CD4-positive, CD25-positive, alpha-beta regulatory T cell (primary cell): ENCODE measurements at regions not wholly inside any gene's neighbourhood (a gene's known extent, or its start where the extent isn't known, plus 50 kb on each side); places are given as distances from the start of the nearest gene placed in this dataset.
A peak's percentile ranks its signal among the peaks of the same experiment; 100 is the strongest.

Experiments
- ATAC-seq, 2 donors: fragments of 150-1000 bp; cut with Tn5 transposase; one replicate each; pipeline ENCODE4 v1.10.0; 2021; ENCODE audit warnings: low read depth in 2 of 2, moderate number of reproducible peaks in 2 of 2, moderate library complexity in 1 of 2
- DNase-seq, 3 donors: peaks; one replicate each; pipeline versions ENCODE4 v3.0.0 to v3.0.0-alpha.2; 2012 to 2022; ENCODE audit warnings: mixed read lengths in 1 of 3
- H3K27ac ChIP-seq: one replicate; pipeline ENCODE4 v1.7.0; 2013; ENCODE audit warnings: mild to moderate bottlenecking, low read length; ENCODE audit not compliant: insufficient read depth, poor library complexity, severe bottlenecking
- H3K27me3 ChIP-seq: one replicate; pipeline ENCODE4 v1.7.0; 2013; ENCODE audit warnings: low read length; ENCODE audit not compliant: control insufficient read depth, insufficient read depth
- H3K36me3 ChIP-seq: one replicate; pipeline ENCODE4 v1.7.0; 2013; ENCODE audit warnings: mild to moderate bottlenecking, low read length, moderate library complexity; ENCODE audit not compliant: control insufficient read depth, insufficient read depth
- H3K4me1 ChIP-seq: 2 replicates; pipeline ENCODE4 v1.7.0; 2013; ENCODE audit warnings: mild to moderate bottlenecking, low read length; ENCODE audit not compliant: insufficient read depth, control insufficient read depth, poor library complexity, severe bottlenecking
- H3K4me3 ChIP-seq: one replicate; pipeline ENCODE4 v1.7.0; 2013; ENCODE audit warnings: low read depth, mild to moderate bottlenecking, low read length, moderate library complexity
- H3K9me3 ChIP-seq, 2 experiments: 1 replicate in 1 of 2; 2 replicates in 1 of 2; pipeline ENCODE4 v1.7.0; 2013; ENCODE audit warnings: low read length in 2 of 2, mild to moderate bottlenecking in 1 of 2, moderate library complexity in 1 of 2; ENCODE audit not compliant: control insufficient read depth in 2 of 2
- H3K27ac Mint-ChIP-seq, 3 donors: one replicate each; pipeline ENCODE4 v1.8.0; 2020 to 2022; ENCODE audit warnings: mild to moderate bottlenecking in 3 of 3, mixed read lengths in 3 of 3, moderate library complexity in 2 of 3
- H3K27me3 Mint-ChIP-seq: one replicate; pipeline ENCODE4 v1.8.0; 2022; ENCODE audit warnings: mild to moderate bottlenecking, mixed read lengths
- H3K36me3 Mint-ChIP-seq: one replicate; pipeline ENCODE4 v1.8.0; 2020; ENCODE audit warnings: mixed read lengths
- H3K4me1 Mint-ChIP-seq, 4 donors: one replicate each; pipeline ENCODE4 v1.8.0; 2020 to 2022; ENCODE audit warnings: mixed read lengths in 4 of 4, mild to moderate bottlenecking in 1 of 4
- H3K4me3 Mint-ChIP-seq, 4 donors: one replicate each; pipeline ENCODE4 v1.8.0; 2020 to 2022; ENCODE audit warnings: mild to moderate bottlenecking in 4 of 4, mixed read lengths in 4 of 4, moderate library complexity in 3 of 4
- H3K9me3 Mint-ChIP-seq, 7 donors: one replicate each; pipeline ENCODE4 v1.8.0; 2020 to 2022; ENCODE audit warnings: mixed read lengths in 7 of 7, mild to moderate bottlenecking in 3 of 7, moderate library complexity in 2 of 7

DNA sequence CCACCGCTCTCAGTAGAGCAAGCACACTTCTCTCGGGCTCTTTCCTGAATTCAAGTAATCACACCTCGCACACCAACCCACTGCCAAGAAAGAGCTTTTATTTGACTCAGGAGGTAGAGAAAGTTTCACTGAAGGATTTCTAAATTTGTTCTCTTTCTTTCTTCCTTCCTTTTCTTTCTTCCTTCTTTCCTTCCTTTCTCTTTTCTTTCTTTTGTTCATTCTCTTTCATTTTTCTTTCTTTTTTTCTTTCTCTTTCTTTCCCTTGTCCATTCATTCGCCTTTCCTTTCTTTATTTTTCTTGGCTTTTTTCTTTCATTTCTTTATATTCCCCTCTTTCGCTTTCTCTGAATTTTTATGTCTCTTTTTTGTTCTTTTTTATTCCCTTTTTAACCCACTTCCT is 300.1 kb downstream of the ENC1 start:
- Mint-ChIP-seq H3K9me3 (peaks cover 0 to 2% (median 0%) of the 10 kb centered on the region in 7 donors), H3K4me3 (peak overlapping the region in 1 of 4 donors; percentile 44), H3K27ac (no peak overlapping the region), H3K4me1 (no peaks in the 10 kb centered on the region), H3K36me3 (no peaks in the 10 kb centered on the region), H3K27me3 (peaks cover 4% of the 10 kb centered on the region)
- H3K9me3 ChIP-seq: no peaks in the 10 kb centered on the region
- no peak overlapping the region for H3K4me3 ChIP-seq
- no peaks in the 10 kb centered on the region for H3K4me1 ChIP-seq
- H3K27me3 ChIP-seq: no peaks in the 10 kb centered on the region
- H3K27ac ChIP-seq: no peak overlapping the region
- DNase-seq (no peak), ATAC-seq (no peak)
- H3K36me3 ChIP-seq: no peaks in the 10 kb centered on the region

DNA sequence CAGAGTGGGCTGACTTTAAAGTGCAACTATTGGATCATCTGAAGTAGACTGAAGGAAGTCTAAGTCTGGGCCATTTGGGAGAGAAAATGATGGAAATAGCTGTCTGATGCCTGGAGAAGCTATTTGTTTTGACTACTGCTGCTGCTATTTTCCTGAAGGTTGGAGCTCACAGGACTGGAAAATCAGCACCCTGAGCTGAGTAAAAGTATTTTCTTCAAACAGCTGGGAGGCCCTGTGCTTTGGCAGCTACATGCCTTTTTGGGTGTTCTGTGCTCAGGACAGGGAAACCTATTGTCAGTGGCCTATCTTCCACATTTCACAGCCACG is 302.6 kb downstream of the ENC1 start:
- Histone ChIP-seq H3K4me3 (no peak overlapping the region), H3K27ac (no peak overlapping the region), H3K36me3 (no peaks in the 10 kb centered on the region), H3K4me1 (no peaks in the 10 kb centered on the region), H3K27me3 (no peaks in the 10 kb centered on the region), H3K9me3 (no peaks in the 10 kb centered on the region)
- no peaks in the 10 kb centered on the region for H3K4me1 Mint-ChIP-seq
- H3K9me3 Mint-ChIP-seq: no peaks in the 10 kb centered on the region
- ATAC-seq (no peak), DNase-seq (no peak)
- no peak overlapping the region for H3K4me3 Mint-ChIP-seq
- H3K27ac Mint-ChIP-seq: no peak overlapping the region
- peaks cover 4% of the 10 kb centered on the region for H3K27me3 Mint-ChIP-seq
- H3K36me3 Mint-ChIP-seq: no peaks in the 10 kb centered on the region

DNA sequence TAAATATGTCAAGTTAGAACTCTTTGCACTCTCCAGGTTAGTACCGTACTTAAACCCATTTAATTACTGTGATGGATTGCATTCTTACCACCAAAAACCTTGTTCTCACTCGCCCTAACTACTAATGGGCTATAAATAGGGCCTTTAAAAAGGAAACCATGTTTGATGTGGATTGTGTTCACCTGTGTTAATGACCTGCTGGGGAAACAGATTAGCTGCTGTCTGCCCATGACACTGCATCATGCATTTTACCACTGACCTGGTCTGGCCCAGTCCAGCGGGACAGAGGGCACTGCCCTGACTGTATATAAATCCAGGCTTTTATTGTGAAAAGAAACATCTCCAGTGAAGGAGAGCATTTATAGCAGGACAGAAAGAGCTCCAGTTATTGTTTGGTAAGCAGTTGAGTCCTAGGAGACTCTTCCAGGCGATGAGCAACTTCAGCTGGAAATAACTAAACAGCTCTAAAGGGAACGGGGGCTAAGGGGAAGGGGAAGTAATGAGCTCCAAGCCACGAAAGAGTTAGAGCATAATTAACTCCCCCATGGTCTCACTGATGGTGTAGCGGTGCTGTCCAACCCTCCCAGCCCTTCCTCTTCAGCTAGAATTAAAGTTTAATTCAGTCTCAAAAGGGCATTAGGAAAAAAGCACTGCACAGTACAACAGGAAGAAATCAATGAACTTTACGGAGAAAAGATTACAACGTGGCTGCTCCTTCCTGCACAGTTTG is 303.1 kb downstream of the ENC1 start:
- no peaks in the 10 kb centered on the region for H3K9me3 ChIP-seq
- no peaks in the 10 kb centered on the region for H3K9me3 Mint-ChIP-seq
- H3K27me3 Mint-ChIP-seq: peaks cover 4% of the 10 kb centered on the region
- no peaks in the 10 kb centered on the region for H3K27me3 ChIP-seq
- no peak overlapping the region for H3K4me3 ChIP-seq
- H3K27ac ChIP-seq: no peak overlapping the region
- H3K36me3 Mint-ChIP-seq: no peaks in the 10 kb centered on the region
- no peaks in the 10 kb centered on the region for H3K36me3 ChIP-seq
- ATAC-seq (no peak), DNase-seq (no peak)
- H3K27ac Mint-ChIP-seq: no peak overlapping the region
- H3K4me1 Mint-ChIP-seq: no peaks in the 10 kb centered on the region
- H3K4me1 ChIP-seq: no peaks in the 10 kb centered on the region
- H3K4me3 Mint-ChIP-seq: no peak overlapping the region

DNA sequence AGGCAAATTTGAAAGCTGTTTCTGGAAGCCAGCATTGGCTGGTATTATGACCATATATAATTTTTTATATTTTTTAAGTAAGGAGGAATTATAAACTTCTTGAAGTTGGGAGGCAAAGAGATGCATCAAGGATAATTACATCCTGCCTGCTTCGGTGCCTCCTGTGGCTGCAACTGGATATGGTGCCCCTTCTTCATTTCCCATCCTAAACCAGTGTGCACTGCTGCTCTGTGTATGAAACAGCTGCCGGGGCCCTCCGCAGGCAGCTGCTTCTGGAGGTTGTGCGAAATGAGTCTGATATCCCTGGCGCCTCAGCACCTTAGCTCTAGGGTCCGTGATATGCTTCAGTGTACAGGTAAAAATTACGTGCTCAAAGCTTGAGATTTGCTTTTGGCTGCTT is 304.2 kb downstream of the ENC1 start:
- Mint-ChIP-seq H3K27ac (no peak overlapping the region), H3K4me1 (no peaks in the 10 kb centered on the region), H3K9me3 (peaks cover 0 to 2% (median 0%) of the 10 kb centered on the region in 7 donors), H3K36me3 (no peaks in the 10 kb centered on the region), H3K4me3 (no peak overlapping the region), H3K27me3 (peaks cover 4% of the 10 kb centered on the region)
- Histone ChIP-seq H3K36me3 (no peaks in the 10 kb centered on the region), H3K27ac (no peak overlapping the region), H3K4me1 (no peaks in the 10 kb centered on the region), H3K27me3 (no peaks in the 10 kb centered on the region), H3K4me3 (no peak overlapping the region), H3K9me3 (no peaks in the 10 kb centered on the region)
- ATAC-seq: no peak
- no peak for DNase-seq

DNA sequence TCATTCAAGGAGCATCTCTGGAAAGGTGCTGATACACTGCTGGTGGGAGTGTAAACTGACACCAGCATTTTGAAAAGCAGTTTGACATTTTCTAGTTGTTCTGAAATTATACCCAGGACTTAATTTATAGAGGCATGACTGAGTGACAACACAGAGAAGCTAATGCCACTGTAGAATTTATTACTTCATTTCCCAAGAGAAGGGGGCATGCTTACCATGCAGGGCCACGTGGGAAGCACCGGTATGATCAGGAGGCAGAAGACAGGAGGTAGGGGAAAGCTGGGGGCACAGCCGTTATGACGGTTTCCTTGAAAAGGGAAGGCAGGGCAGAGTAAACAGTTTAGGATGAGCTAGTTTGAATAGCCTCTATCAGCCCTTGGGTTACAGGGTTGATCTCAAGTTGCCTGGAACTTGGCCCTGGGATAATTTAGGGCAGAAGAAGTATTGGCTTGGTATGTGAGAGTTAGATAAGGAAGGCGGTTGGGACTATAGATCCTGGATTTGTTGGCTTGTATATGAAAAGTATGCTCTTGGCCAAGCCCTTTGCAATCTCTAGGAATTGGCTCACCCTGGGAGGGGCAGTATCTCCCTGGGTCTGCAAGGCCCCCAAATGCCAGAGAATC is 305.7 kb downstream of the ENC1 start:
- Histone ChIP-seq H3K4me1 (no peaks in the 10 kb centered on the region), H3K4me3 (no peak overlapping the region), H3K9me3 (no peaks in the 10 kb centered on the region), H3K27me3 (no peaks in the 10 kb centered on the region), H3K27ac (no peak overlapping the region), H3K36me3 (no peaks in the 10 kb centered on the region)
- Mint-ChIP-seq H3K9me3 (peaks cover 0 to 2% (median 0%) of the 10 kb centered on the region in 7 donors), H3K27ac (no peak overlapping the region), H3K4me1 (no peaks in the 10 kb centered on the region), H3K27me3 (peaks cover 4% of the 10 kb centered on the region), H3K36me3 (no peaks in the 10 kb centered on the region), H3K4me3 (no peak overlapping the region)
- DNase-seq: no peak
- no peak for ATAC-seq

DNA sequence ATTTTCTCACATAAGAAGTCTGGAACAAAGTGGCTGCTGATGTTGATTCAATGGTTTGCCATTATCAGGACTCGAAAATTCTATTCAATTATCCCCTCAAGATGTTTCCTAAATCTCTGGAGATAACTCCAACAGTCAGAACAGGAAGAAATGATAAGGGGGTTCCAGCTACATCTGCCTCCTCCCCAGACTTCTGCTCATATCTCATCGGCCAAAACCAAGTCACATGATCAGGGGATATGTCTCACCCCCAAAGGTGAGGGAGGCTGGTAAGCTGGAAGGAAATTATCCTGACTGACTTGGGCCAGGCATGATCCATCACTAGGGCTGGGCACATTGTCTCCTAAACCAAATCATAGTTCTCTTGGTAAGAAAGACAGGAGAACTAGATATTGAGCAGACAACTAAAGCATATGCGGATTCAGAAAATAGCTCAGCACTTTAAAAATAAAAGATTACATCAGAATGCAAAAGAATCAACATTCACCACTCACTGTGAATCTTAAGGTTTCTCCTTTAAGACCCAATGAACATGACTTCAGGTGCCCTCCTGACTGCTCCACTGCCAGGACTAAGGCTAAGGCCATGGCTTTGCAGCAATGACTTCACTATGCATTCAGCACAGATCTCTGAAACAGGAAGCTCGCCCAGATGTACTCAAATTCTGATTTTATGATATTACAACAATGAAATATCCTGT is 306.3 kb downstream of the ENC1 start:
- no peak overlapping the region for H3K27ac Mint-ChIP-seq
- DNase-seq (no peak), ATAC-seq (no peak)
- Histone ChIP-seq H3K36me3 (no peaks in the 10 kb centered on the region), H3K4me1 (no peaks in the 10 kb centered on the region), H3K27ac (no peak overlapping the region), H3K27me3 (no peaks in the 10 kb centered on the region), H3K9me3 (no peaks in the 10 kb centered on the region), H3K4me3 (no peak overlapping the region)
- H3K36me3 Mint-ChIP-seq: no peaks in the 10 kb centered on the region
- no peak overlapping the region for H3K4me3 Mint-ChIP-seq
- H3K9me3 Mint-ChIP-seq: peaks cover 0 to 2% (median 0%) of the 10 kb centered on the region in 7 donors
- H3K27me3 Mint-ChIP-seq: no peaks in the 10 kb centered on the region
- H3K4me1 Mint-ChIP-seq: no peaks in the 10 kb centered on the region

DNA sequence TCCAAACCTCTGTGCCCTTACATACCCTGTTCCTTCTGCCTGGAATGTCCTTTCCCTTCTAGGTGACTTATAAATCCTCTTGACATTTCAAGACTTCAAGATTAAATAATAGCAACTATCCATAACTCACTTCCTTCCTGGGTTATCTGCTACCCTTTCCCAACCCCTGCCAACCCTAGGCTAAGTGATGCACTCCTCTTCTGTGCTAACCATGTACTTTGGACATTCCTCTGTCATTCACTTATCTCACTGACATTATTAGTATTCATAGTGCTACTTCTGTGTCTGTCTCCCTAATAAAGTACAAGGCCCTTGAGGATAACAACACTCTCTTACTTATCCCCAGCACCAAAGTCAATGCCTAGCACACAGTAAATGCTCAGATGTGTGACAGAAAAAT is 307.1 kb downstream of the ENC1 start:
- H3K27ac Mint-ChIP-seq: no peak overlapping the region
- no peaks in the 10 kb centered on the region for H3K27me3 ChIP-seq
- H3K4me3 ChIP-seq: no peak overlapping the region
- H3K9me3 Mint-ChIP-seq: peaks cover 0 to 2% (median 0%) of the 10 kb centered on the region in 7 donors
- H3K4me3 Mint-ChIP-seq: no peak overlapping the region
- no peaks in the 10 kb centered on the region for H3K9me3 ChIP-seq
- no peaks in the 10 kb centered on the region for H3K36me3 ChIP-seq
- ATAC-seq (no peak), DNase-seq (no peak)
- no peaks in the 10 kb centered on the region for H3K36me3 Mint-ChIP-seq
- H3K27me3 Mint-ChIP-seq: no peaks in the 10 kb centered on the region
- H3K4me1 Mint-ChIP-seq: no peaks in the 10 kb centered on the region
- H3K27ac ChIP-seq: no peak overlapping the region
- H3K4me1 ChIP-seq: no peaks in the 10 kb centered on the region

DNA sequence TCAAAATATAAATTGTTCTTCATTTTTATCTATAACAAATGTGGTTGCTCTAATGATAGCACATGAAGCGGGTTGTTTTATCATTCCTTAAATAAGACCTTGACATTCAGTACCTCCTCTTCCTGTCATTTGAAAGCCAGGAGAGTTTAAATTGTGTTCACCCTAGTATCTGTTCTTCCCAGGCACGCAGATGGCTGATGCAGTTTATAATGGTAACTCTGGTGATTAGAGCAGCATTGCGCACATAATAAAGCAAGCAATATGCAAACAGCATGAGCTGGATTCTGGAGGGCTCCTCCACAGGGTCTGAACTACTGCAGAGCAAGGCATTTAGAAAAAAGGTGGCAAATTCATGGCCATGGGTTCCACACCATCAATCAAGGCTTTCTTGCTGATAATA is 307.8 kb downstream of the ENC1 start:
- no peaks in the 10 kb centered on the region for H3K36me3 Mint-ChIP-seq
- no peaks in the 10 kb centered on the region for H3K27me3 Mint-ChIP-seq
- peaks cover 0 to 2% (median 0%) of the 10 kb centered on the region in 7 donors for H3K9me3 Mint-ChIP-seq
- Histone ChIP-seq H3K4me3 (no peak overlapping the region), H3K4me1 (no peaks in the 10 kb centered on the region), H3K27me3 (no peaks in the 10 kb centered on the region), H3K36me3 (no peaks in the 10 kb centered on the region), H3K27ac (no peak overlapping the region), H3K9me3 (no peaks in the 10 kb centered on the region)
- H3K4me3 Mint-ChIP-seq: no peak overlapping the region
- H3K27ac Mint-ChIP-seq: no peak overlapping the region
- DNase-seq: no peak
- ATAC-seq: no peak
- no peaks in the 10 kb centered on the region for H3K4me1 Mint-ChIP-seq
